ENCODE measurements at regions not wholly inside any gene's neighbourhood (a gene's known extent, or its start where the extent isn't known, plus 50 kb on each side); places are given as distances from the start of the nearest gene placed in this dataset.

DNA sequence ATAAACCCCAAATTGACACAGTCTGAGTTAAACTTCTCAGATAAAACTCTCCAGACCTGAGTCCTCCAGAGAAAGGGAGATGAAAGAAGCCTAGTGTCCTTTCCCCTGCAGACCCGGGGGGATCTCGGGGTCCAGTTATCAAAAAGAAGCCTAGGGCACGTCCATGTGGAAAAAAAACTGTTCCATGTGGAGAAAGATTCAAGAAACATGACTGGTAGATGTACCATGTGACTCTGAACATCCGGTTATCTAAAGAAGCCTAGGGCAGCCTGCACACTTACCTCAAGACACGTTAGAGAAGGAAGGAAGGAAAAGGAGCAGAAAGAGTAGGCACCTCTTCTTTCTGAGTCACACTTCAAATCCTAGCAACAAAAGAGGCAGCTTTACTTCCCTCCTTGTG lies 421.0 kb downstream of the LRATD1 start:
- TF ChIP-seq, protein P1, sequence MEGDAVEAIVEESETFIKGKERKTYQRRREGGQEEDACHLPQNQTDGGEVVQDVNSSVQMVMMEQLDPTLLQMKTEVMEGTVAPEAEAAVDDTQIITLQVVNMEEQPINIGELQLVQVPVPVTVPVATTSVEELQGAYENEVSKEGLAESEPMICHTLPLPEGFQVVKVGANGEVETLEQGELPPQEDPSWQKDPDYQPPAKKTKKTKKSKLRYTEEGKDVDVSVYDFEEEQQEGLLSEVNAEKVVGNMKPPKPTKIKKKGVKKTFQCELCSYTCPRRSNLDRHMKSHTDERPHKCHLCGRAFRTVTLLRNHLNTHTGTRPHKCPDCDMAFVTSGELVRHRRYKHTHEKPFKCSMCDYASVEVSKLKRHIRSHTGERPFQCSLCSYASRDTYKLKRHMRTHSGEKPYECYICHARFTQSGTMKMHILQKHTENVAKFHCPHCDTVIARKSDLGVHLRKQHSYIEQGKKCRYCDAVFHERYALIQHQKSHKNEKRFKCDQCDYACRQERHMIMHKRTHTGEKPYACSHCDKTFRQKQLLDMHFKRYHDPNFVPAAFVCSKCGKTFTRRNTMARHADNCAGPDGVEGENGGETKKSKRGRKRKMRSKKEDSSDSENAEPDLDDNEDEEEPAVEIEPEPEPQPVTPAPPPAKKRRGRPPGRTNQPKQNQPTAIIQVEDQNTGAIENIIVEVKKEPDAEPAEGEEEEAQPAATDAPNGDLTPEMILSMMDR (conservative IDR thresholded peaks at IDR 0.05) = no peak
- no peak for TF ChIP-seq ZFX (IDR thresholded peaks at IDR 0.05)

Data from C4-2B (cell line).